Progenitor cell of endocrine pancreas (in vitro differentiated cells): ENCODE measurements at regions not wholly inside any gene's neighbourhood (a gene's known extent, or its start where the extent isn't known, plus 50 kb on each side); places are given as distances from the start of the nearest gene placed in this dataset.
"Not testable (repeated sequence)": the region's sequence is repeated elsewhere in the genome, so short reads cannot be mapped to it uniquely, and the experiment has no call there.

Experiments used
- DNase-seq: peaks from one replicate; pipeline ENCODE4 v3.0.0; 2021; ENCODE audit warnings: low spot score; ENCODE audit not compliant: unreplicated experiment
- H3K27ac Mint-ChIP-seq: 2 replicates; pipeline ENCODE4 v1.8.0; 2021; ENCODE audit warnings: mild to moderate bottlenecking, moderate library complexity, mixed read lengths
- H3K27me3 Mint-ChIP-seq: 2 replicates; pipeline ENCODE4 v1.8.0; 2021; ENCODE audit warnings: mixed read lengths
- H3K36me3 Mint-ChIP-seq: 2 replicates; pipeline ENCODE4 v1.8.0; 2022; ENCODE audit warnings: mixed read lengths; ENCODE audit not compliant: insufficient read depth
- H3K4me1 Mint-ChIP-seq: 2 replicates; pipeline ENCODE4 v1.8.0; 2021; ENCODE audit warnings: low read depth, mixed read lengths
- H3K4me3 Mint-ChIP-seq: 2 replicates; pipeline ENCODE4 v1.8.0; 2021; ENCODE audit warnings: low read depth, mild to moderate bottlenecking, moderate library complexity, mixed read lengths
- H3K9me3 Mint-ChIP-seq: 2 replicates; pipeline ENCODE4 v1.8.0; 2021; ENCODE audit warnings: low read depth, mixed read lengths
- CTCF ChIP-seq: fragments of 200-600 bp; sonication (generic); IDR thresholded peaks from one replicate; pipeline ENCODE4 v1.5.0; 2021; ENCODE audit warnings: antibody characterized with exemption, mild to moderate bottlenecking; ENCODE audit not compliant: unreplicated experiment

- Mint-ChIP-seq H3K4me3 (no peak overlapping the region), H3K4me1 (peaks cover 2% of the 10 kb centered on the region), H3K27me3 (no peaks in the 10 kb centered on the region), H3K27ac (no peak overlapping the region), H3K36me3 (peaks cover 2% of the 10 kb centered on the region), H3K9me3 (peaks cover 4% of the 10 kb centered on the region)
- DNase-seq = no peak
- TF ChIP-seq CTCF = no peak
Measured at GRCh38 chr6:144955859-144956258, 670.7 kb downstream of the UTRN start.

GRCh38 chr6:144956697-144957096, 671.6 kb downstream of the UTRN start:
- H3K27ac Mint-ChIP-seq, H3K9me3 Mint-ChIP-seq, H3K36me3 Mint-ChIP-seq, H3K4me3 Mint-ChIP-seq, DNase-seq, H3K27me3 Mint-ChIP-seq, H3K4me1 Mint-ChIP-seq: not testable (repeated sequence)

- Mint-ChIP-seq H3K4me3 (no peak overlapping the region), H3K9me3 (no peaks in the 10 kb centered on the region), H3K4me1 (peaks cover 2% of the 10 kb centered on the region), H3K27ac (no peak overlapping the region), H3K27me3 (no peaks in the 10 kb centered on the region), H3K36me3 (no peaks in the 10 kb centered on the region)
- no peak for DNase-seq
- no peak for TF ChIP-seq CTCF
Measured at GRCh38 chr6:144957236-144957937, 672.3 kb downstream of the UTRN start.

GRCh38 chr6:144969154-144969553, 684.0 kb downstream of the UTRN start:
- no peak for DNase-seq
- no peak for TF ChIP-seq CTCF
- Mint-ChIP-seq H3K27ac (no peak overlapping the region), H3K36me3 (peaks cover 3% of the 10 kb centered on the region), H3K4me3 (no peak overlapping the region), H3K27me3 (peaks cover 2% of the 10 kb centered on the region), H3K4me1 (no peaks in the 10 kb centered on the region), H3K9me3 (peaks cover 18% of the 10 kb centered on the region)

GRCh38 chr6:144969602-144970272, 684.6 kb downstream of the UTRN start:
- Mint-ChIP-seq H3K27me3 (peaks cover 2% of the 10 kb centered on the region), H3K4me3 (no peak overlapping the region), H3K27ac (no peak overlapping the region), H3K36me3 (peaks cover 5% of the 10 kb centered on the region), H3K9me3 (peaks cover 23% of the 10 kb centered on the region), H3K4me1 (no peaks in the 10 kb centered on the region)
- no peak for TF ChIP-seq CTCF
- DNase-seq = no peak

- Mint-ChIP-seq H3K27ac (peak overlapping the region; percentile 89), H3K9me3 (peaks cover 41% of the 10 kb centered on the region), H3K36me3 (peaks cover 12% of the 10 kb centered on the region), H3K4me3 (peak overlapping the region; percentile 24)
- H3K27me3 Mint-ChIP-seq, H3K4me1 Mint-ChIP-seq: not testable (repeated sequence)
- DNase-seq = peak; percentile 26
Measured at GRCh38 chr6:144977250-144977864, 692.2 kb downstream of the UTRN start.
